ENCODE measurements at regions not wholly inside any gene's neighbourhood (a gene's known extent, or its start where the extent isn't known, plus 50 kb on each side); places are given as distances from the start of the nearest gene placed in this dataset.
"Not testable (repeated sequence)": the region's sequence is repeated elsewhere in the genome, so short reads cannot be mapped to it uniquely, and the experiment has no call there.

- DNase-seq (ENCODE audit: low read depth in 2 of 2): no peak
Observed at GRCh38 chr20:56872620-56873458, 243.7 kb downstream of the TFAP2C start.

GRCh38 chr20:56873836-56874235 lies 244.7 kb downstream of the TFAP2C start:
- no peak for DNase-seq (ENCODE audit: low read depth in 2 of 2)

- DNase-seq (ENCODE audit: low read depth in 2 of 2): no peak
Observed at GRCh38 chr20:56875052-56875659, 246.1 kb downstream of the TFAP2C start.

- DNase-seq (ENCODE audit: low read depth in 2 of 2): no peak
Observed at GRCh38 chr20:56875803-56876202, 246.7 kb downstream of the TFAP2C start.

GRCh38 chr20:56885521-56885920 lies 256.4 kb downstream of the TFAP2C start:
- DNase-seq (ENCODE audit: low read depth in 2 of 2): no peak

GRCh38 chr20:56890011-56890410 lies 260.9 kb downstream of the TFAP2C start:
- DNase-seq (ENCODE audit: low read depth in 2 of 2): no peak

GRCh38 chr20:56893226-56893917 lies 264.3 kb downstream of the TFAP2C start:
- no peak for DNase-seq (ENCODE audit: low read depth in 2 of 2)

GRCh38 chr20:56896447-56896846 lies 267.3 kb downstream of the TFAP2C start:
- no peak for DNase-seq (ENCODE audit: low read depth in 2 of 2)

- no peak for DNase-seq (ENCODE audit: low read depth in 2 of 2)
Observed at GRCh38 chr20:56897318-56897957, 268.3 kb downstream of the TFAP2C start.

- no peak for DNase-seq (ENCODE audit: low read depth in 2 of 2)
Observed at GRCh38 chr20:56897958-56898349, 268.8 kb downstream of the TFAP2C start.

GRCh38 chr20:56899506-56899905 lies 270.4 kb downstream of the TFAP2C start:
- no peak for DNase-seq (ENCODE audit: low read depth in 2 of 2)

GRCh38 chr20:56900252-56900651 lies 271.1 kb downstream of the TFAP2C start:
- DNase-seq (ENCODE audit: low read depth in 2 of 2): no peak

GRCh38 chr20:56903421-56903820 lies 274.3 kb downstream of the TFAP2C start:
- no peak for DNase-seq (ENCODE audit: low read depth in 2 of 2)

- no peak for DNase-seq (ENCODE audit: low read depth in 2 of 2)
Observed at GRCh38 chr20:56903858-56904257, 274.8 kb downstream of the TFAP2C start.

GRCh38 chr20:56909918-56910714 lies 281.0 kb downstream of the TFAP2C start:
- no peak for DNase-seq (ENCODE audit: low read depth in 2 of 2)

- DNase-seq (ENCODE audit: low read depth in 2 of 2): no peak
Observed at GRCh38 chr20:56911946-56912345, 282.8 kb downstream of the TFAP2C start.

GRCh38 chr20:56914532-56914931 lies 285.4 kb downstream of the TFAP2C start:
- DNase-seq (ENCODE audit: low read depth in 2 of 2): no peak

- no peak for DNase-seq (ENCODE audit: low read depth in 2 of 2)
Observed at GRCh38 chr20:56916345-56916622, 287.2 kb downstream of the TFAP2C start.

GRCh38 chr20:56920041-56920440 lies 290.9 kb downstream of the TFAP2C start:
- not testable (repeated sequence) for DNase-seq (ENCODE audit: low read depth in 2 of 2)

GRCh38 chr20:56922497-56922896 lies 293.4 kb downstream of the TFAP2C start:
- no peak for DNase-seq (ENCODE audit: low read depth in 2 of 2)

- DNase-seq (ENCODE audit: low read depth in 2 of 2): no peak
Observed at GRCh38 chr20:56924292-56925081, 295.4 kb downstream of the TFAP2C start.

Measured in stimulated activated CD8-positive, alpha-beta memory T cell treated with anti-CD3 and anti-CD28 coated beads, Interleukin-2, amount 100 ng/mL, for 48 hours (primary cell).